HG03064 (cell line): ENCODE measurements at regions not wholly inside any gene's neighbourhood (a gene's known extent, or its start where the extent isn't known, plus 50 kb on each side); places are given as distances from the start of the nearest gene placed in this dataset.
"Not testable (repeated sequence)": the region's sequence is repeated elsewhere in the genome, so short reads cannot be mapped to it uniquely, and the experiment has no call there.

ENCODE experiments used
- ATAC-seq: cut with Tn5 transposase; IDR thresholded peaks from one replicate; pipeline ENCODE4 v1.9.1; 2021; ENCODE audit warnings: low read depth; ENCODE audit not compliant: unreplicated experiment

- not testable (repeated sequence) for ATAC-seq
Observed at GRCh38 chr7:116371536-116371935, 128.0 kb upstream of the CAV2 start.

GRCh38 chr7:116373229-116373628, 126.3 kb upstream of the CAV2 start:
- not testable (repeated sequence) for ATAC-seq

- no peak for ATAC-seq
Observed at GRCh38 chr7:116377721-116378120, 121.8 kb upstream of the CAV2 start.

GRCh38 chr7:116380025-116380424, 119.5 kb upstream of the CAV2 start:
- ATAC-seq: no peak

GRCh38 chr7:116382375-116382774, 117.2 kb upstream of the CAV2 start:
- no peak for ATAC-seq

- no peak for ATAC-seq
Observed at GRCh38 chr7:116384936-116385635, 114.5 kb upstream of the CAV2 start.

GRCh38 chr7:116386674-116387073, 112.9 kb upstream of the CAV2 start:
- ATAC-seq: no peak

GRCh38 chr7:116390363-116390762, 109.2 kb upstream of the CAV2 start:
- no peak for ATAC-seq

GRCh38 chr7:116392806-116393205, 106.7 kb upstream of the CAV2 start:
- no peak for ATAC-seq

GRCh38 chr7:116393654-116394053, 105.9 kb upstream of the CAV2 start:
- no peak for ATAC-seq

GRCh38 chr7:116394106-116394505, 105.4 kb upstream of the CAV2 start:
- ATAC-seq: no peak

- no peak for ATAC-seq
Observed at GRCh38 chr7:116395141-116395791, 104.3 kb upstream of the CAV2 start.

- no peak for ATAC-seq
Observed at GRCh38 chr7:116398672-116399071, 100.9 kb upstream of the CAV2 start.

- no peak for ATAC-seq
Observed at GRCh38 chr7:116399819-116400218, 99.7 kb upstream of the CAV2 start.

GRCh38 chr7:116400522-116400921, 99.0 kb upstream of the CAV2 start:
- ATAC-seq: no peak

- ATAC-seq: no peak
Observed at GRCh38 chr7:116401711-116402110, 97.8 kb upstream of the CAV2 start.

- ATAC-seq: no peak
Observed at GRCh38 chr7:116403265-116403664, 96.3 kb upstream of the CAV2 start.

- ATAC-seq: no peak
Observed at GRCh38 chr7:116404389-116404788, 95.1 kb upstream of the CAV2 start.

- ATAC-seq: no peak
Observed at GRCh38 chr7:116405810-116406209, 93.7 kb upstream of the CAV2 start.

- no peak for ATAC-seq
Observed at GRCh38 chr7:116407165-116407564, 92.4 kb upstream of the CAV2 start.

GRCh38 chr7:116408166-116408565, 91.4 kb upstream of the CAV2 start:
- no peak for ATAC-seq

- not testable (repeated sequence) for ATAC-seq
Observed at GRCh38 chr7:116408831-116409453, 90.6 kb upstream of the CAV2 start.
